HL-60 (cell line): ENCODE measurements at regions not wholly inside any gene's neighbourhood (a gene's known extent, or its start where the extent isn't known, plus 50 kb on each side); places are given as distances from the start of the nearest gene placed in this dataset.

Experiments
- POLR2AphosphoS5 ChIP-seq: IDR thresholded peaks from 2 replicates; pipeline ENCODE4 v1.6.1; 2012; ENCODE audit warnings: low read depth
- SPI1 ChIP-seq: IDR thresholded peaks from 2 replicates; pipeline ENCODE4 v1.6.1; 2012; ENCODE audit warnings: low read depth, mild to moderate bottlenecking, borderline replicate concordance
- TF ChIP-seq, protein P1 (sequence below): IDR thresholded peaks from one replicate; pipeline ENCODE4 v1.5.1; 2011; ENCODE audit warnings: low read length, control low read depth, inconsistent platforms; ENCODE audit not compliant: insufficient read depth
- TF ChIP-seq, protein P2 (sequence below): IDR thresholded peaks from 2 replicates; pipeline ENCODE4 v1.6.1; 2012; ENCODE audit warnings: low read depth; ENCODE audit not compliant: insufficient replicate concordance

DNA sequence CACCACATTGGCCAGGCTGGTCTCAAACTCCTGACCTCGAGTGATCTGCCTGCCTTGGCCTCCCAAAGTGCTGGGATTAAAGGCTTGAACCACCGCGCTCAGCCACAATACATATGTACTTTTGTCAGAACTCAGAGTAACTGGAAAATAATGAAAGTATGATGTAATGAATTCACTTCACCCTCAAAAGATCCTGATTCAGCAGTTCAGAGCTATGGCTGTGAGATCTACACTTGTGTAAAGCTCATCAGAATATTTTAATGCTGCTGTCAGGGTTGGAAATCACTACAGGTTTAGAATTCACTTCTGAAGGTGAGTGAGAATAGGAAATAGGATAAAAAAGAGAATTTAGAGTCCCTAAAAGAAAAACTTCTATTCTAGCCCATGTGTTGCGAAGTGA, 464.5 kb upstream of the NRSN1 start:
- TF ChIP-seq, protein P1, sequence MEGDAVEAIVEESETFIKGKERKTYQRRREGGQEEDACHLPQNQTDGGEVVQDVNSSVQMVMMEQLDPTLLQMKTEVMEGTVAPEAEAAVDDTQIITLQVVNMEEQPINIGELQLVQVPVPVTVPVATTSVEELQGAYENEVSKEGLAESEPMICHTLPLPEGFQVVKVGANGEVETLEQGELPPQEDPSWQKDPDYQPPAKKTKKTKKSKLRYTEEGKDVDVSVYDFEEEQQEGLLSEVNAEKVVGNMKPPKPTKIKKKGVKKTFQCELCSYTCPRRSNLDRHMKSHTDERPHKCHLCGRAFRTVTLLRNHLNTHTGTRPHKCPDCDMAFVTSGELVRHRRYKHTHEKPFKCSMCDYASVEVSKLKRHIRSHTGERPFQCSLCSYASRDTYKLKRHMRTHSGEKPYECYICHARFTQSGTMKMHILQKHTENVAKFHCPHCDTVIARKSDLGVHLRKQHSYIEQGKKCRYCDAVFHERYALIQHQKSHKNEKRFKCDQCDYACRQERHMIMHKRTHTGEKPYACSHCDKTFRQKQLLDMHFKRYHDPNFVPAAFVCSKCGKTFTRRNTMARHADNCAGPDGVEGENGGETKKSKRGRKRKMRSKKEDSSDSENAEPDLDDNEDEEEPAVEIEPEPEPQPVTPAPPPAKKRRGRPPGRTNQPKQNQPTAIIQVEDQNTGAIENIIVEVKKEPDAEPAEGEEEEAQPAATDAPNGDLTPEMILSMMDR = no peak
- TF ChIP-seq POLR2AphosphoS5 (no peak), SPI1 (no peak)
- TF ChIP-seq, protein P2, sequence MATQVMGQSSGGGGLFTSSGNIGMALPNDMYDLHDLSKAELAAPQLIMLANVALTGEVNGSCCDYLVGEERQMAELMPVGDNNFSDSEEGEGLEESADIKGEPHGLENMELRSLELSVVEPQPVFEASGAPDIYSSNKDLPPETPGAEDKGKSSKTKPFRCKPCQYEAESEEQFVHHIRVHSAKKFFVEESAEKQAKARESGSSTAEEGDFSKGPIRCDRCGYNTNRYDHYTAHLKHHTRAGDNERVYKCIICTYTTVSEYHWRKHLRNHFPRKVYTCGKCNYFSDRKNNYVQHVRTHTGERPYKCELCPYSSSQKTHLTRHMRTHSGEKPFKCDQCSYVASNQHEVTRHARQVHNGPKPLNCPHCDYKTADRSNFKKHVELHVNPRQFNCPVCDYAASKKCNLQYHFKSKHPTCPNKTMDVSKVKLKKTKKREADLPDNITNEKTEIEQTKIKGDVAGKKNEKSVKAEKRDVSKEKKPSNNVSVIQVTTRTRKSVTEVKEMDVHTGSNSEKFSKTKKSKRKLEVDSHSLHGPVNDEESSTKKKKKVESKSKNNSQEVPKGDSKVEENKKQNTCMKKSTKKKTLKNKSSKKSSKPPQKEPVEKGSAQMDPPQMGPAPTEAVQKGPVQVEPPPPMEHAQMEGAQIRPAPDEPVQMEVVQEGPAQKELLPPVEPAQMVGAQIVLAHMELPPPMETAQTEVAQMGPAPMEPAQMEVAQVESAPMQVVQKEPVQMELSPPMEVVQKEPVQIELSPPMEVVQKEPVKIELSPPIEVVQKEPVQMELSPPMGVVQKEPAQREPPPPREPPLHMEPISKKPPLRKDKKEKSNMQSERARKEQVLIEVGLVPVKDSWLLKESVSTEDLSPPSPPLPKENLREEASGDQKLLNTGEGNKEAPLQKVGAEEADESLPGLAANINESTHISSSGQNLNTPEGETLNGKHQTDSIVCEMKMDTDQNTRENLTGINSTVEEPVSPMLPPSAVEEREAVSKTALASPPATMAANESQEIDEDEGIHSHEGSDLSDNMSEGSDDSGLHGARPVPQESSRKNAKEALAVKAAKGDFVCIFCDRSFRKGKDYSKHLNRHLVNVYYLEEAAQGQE = no peak
